ENCODE measurements at regions not wholly inside any gene's neighbourhood (a gene's known extent, or its start where the extent isn't known, plus 50 kb on each side); places are given as distances from the start of the nearest gene placed in this dataset.

GRCh38 chr20:25139029-25139705 lies 56.3 kb upstream of the ENTPD6 start:
- CTCF ChIA-PET (ENCODE audit: unreplicated experiment) = no interaction called here
- TF ChIP-seq EZH2phosphoT487 (IDR thresholded peaks at IDR 0.05; ENCODE audit: borderline replicate concordance, low read depth, low read length) = no peak
- TF ChIP-seq, protein P1, sequence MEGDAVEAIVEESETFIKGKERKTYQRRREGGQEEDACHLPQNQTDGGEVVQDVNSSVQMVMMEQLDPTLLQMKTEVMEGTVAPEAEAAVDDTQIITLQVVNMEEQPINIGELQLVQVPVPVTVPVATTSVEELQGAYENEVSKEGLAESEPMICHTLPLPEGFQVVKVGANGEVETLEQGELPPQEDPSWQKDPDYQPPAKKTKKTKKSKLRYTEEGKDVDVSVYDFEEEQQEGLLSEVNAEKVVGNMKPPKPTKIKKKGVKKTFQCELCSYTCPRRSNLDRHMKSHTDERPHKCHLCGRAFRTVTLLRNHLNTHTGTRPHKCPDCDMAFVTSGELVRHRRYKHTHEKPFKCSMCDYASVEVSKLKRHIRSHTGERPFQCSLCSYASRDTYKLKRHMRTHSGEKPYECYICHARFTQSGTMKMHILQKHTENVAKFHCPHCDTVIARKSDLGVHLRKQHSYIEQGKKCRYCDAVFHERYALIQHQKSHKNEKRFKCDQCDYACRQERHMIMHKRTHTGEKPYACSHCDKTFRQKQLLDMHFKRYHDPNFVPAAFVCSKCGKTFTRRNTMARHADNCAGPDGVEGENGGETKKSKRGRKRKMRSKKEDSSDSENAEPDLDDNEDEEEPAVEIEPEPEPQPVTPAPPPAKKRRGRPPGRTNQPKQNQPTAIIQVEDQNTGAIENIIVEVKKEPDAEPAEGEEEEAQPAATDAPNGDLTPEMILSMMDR (conservative IDR thresholded peaks at IDR 0.05; ENCODE audit: low read length) = 0 out of 2 replicates have a peak, but pooled peaks have one; percentile 13
- peak; percentile 1 for DNase-seq (ENCODE audit: low spot score)
- Histone ChIP-seq H3K27ac (ENCODE audit: low read depth, low read length, poor library complexity, severe bottlenecking) (no peak overlapping the region), H3K36me3 (ENCODE audit: insufficient read depth, low read length) (no peaks in the 10 kb centered on the region), H3K4me2 (ENCODE audit: low read length) (no peak overlapping the region), H3K79me2 (ENCODE audit: insufficient read depth, low read depth, low read length) (no peaks in the 10 kb centered on the region), H3K4me3 (ENCODE audit: low read depth, low read length, poor library complexity, severe bottlenecking) (no peak overlapping the region), H4K20me1 (ENCODE audit: insufficient read depth, low read length) (no peaks in the 10 kb centered on the region), H2AFZ (ENCODE audit: low read length) (no peak overlapping the region), H3K4me1 (ENCODE audit: insufficient read depth, low read length, poor library complexity, severe bottlenecking) (no peaks in the 10 kb centered on the region), H3K9me3 (ENCODE audit: low read length) (no peaks in the 10 kb centered on the region), H3K9me2 (ENCODE audit: insufficient read depth, low read length) (no peaks in the 10 kb centered on the region)
- POLR2A ChIA-PET = no interaction called here
- intact Hi-C loops (cut with micrococcal nuclease; ENCODE audit: unreplicated experiment) = no loop called here
- no TSS peak for BruUV-seq (replicated peaks)

- ChIA-PET POLR2A (no interaction called here), CTCF (ENCODE audit: unreplicated experiment) (no interaction called here)
- Histone ChIP-seq H3K4me1 (ENCODE audit: insufficient read depth, low read length, poor library complexity, severe bottlenecking) (no peaks in the 10 kb centered on the region), H3K4me3 (ENCODE audit: low read depth, low read length, poor library complexity, severe bottlenecking) (no peak overlapping the region), H4K20me1 (ENCODE audit: insufficient read depth, low read length) (no peaks in the 10 kb centered on the region), H3K9me2 (ENCODE audit: insufficient read depth, low read length) (no peaks in the 10 kb centered on the region), H3K79me2 (ENCODE audit: insufficient read depth, low read depth, low read length) (no peaks in the 10 kb centered on the region), H3K27ac (ENCODE audit: low read depth, low read length, poor library complexity, severe bottlenecking) (no peak overlapping the region), H3K4me2 (ENCODE audit: low read length) (no peak overlapping the region), H2AFZ (ENCODE audit: low read length) (no peak overlapping the region), H3K36me3 (ENCODE audit: insufficient read depth, low read length) (no peaks in the 10 kb centered on the region), H3K9me3 (ENCODE audit: low read length) (no peaks in the 10 kb centered on the region)
- DNase-seq (ENCODE audit: low spot score) = no peak
- no peak for TF ChIP-seq EZH2phosphoT487 (IDR thresholded peaks at IDR 0.05; ENCODE audit: borderline replicate concordance, low read depth, low read length)
- TF ChIP-seq, protein P1 (conservative IDR thresholded peaks at IDR 0.05; ENCODE audit: low read length) = no peak
- no TSS peak for BruUV-seq (replicated peaks)
- intact Hi-C loops (cut with micrococcal nuclease; ENCODE audit: unreplicated experiment) = no loop called here
Observed at GRCh38 chr20:25140968-25141367, 54.5 kb upstream of the ENTPD6 start.

DNA sequence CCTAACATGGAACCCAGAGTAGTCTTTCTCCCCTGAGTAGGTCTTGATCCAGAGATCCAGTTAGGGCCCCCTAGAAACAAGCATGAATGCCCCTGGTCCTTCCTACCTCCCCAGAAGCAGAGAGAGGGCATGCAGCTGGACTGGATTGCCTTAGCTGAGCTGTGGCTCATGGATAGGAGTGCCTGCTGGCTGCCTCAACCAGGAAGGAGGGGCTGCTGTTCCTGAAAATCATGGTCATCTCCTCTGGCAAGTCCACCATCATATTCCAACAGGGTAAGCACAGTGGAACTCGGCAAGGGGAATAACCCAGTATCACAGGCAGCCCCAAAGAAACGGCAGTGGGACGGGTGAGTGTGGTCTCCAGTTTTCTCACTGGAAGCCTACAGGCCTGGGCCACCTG lies 53.1 kb upstream of the ENTPD6 start:
- ChIA-PET POLR2A (no interaction called here), CTCF (ENCODE audit: unreplicated experiment) (no interaction called here)
- BruUV-seq (replicated peaks) = no TSS peak

More for the DNA sequence above, 53.1 kb upstream of the ENTPD6 start:
- Histone ChIP-seq H3K4me3 (ENCODE audit: low read depth, low read length, poor library complexity, severe bottlenecking) (no peak overlapping the region), H3K4me2 (ENCODE audit: low read length) (no peak overlapping the region), H3K9me3 (ENCODE audit: low read length) (no peaks in the 10 kb centered on the region), H3K27ac (ENCODE audit: low read depth, low read length, poor library complexity, severe bottlenecking) (no peak overlapping the region), H4K20me1 (ENCODE audit: insufficient read depth, low read length) (no peaks in the 10 kb centered on the region), H2AFZ (ENCODE audit: low read length) (no peak overlapping the region), H3K9me2 (ENCODE audit: insufficient read depth, low read length) (no peaks in the 10 kb centered on the region), H3K4me1 (ENCODE audit: insufficient read depth, low read length, poor library complexity, severe bottlenecking) (no peaks in the 10 kb centered on the region), H3K36me3 (ENCODE audit: insufficient read depth, low read length) (no peaks in the 10 kb centered on the region), H3K79me2 (ENCODE audit: insufficient read depth, low read depth, low read length) (no peaks in the 10 kb centered on the region)
- TF ChIP-seq, protein P1 (conservative IDR thresholded peaks at IDR 0.05; ENCODE audit: low read length) = no peak
- no peak for TF ChIP-seq EZH2phosphoT487 (IDR thresholded peaks at IDR 0.05; ENCODE audit: borderline replicate concordance, low read depth, low read length)
- intact Hi-C loops (cut with micrococcal nuclease; ENCODE audit: unreplicated experiment) = no loop called here
- no peak for DNase-seq (ENCODE audit: low spot score)

Measured in OCI-LY7 (cell line).